CD14-positive monocyte (primary cell): ENCODE measurements at regions not wholly inside any gene's neighbourhood (a gene's known extent, or its start where the extent isn't known, plus 50 kb on each side); places are given as distances from the start of the nearest gene placed in this dataset.

Experiments
- DNase-seq, 3 donors: peaks; one replicate each; pipeline ENCODE4 v3.0.0-alpha.2; 2011 to 2022
- H2AFZ ChIP-seq: 2 replicates; pipeline ENCODE4 v1.6.0; 2012; ENCODE audit warnings: mild to moderate bottlenecking, low read depth, low read length, inconsistent platforms; ENCODE audit not compliant: insufficient read depth, poor library complexity, severe bottlenecking
- H3K27ac ChIP-seq, 2 donors: 1 replicate in 1 of 2; 2 replicates in 1 of 2; pipeline ENCODE4 v1.5.1; 2012 to 2013; ENCODE audit warnings: low read length in 2 of 2, control low read depth in 1 of 2, inconsistent platforms in 1 of 2, low read depth in 1 of 2, mild to moderate bottlenecking in 1 of 2
- H3K27me3 ChIP-seq, 2 donors: one replicate each; pipeline versions ENCODE4 v1.6.0 to v1.6.1; 2011 to 2013; ENCODE audit warnings: low read length in 2 of 2; ENCODE audit not compliant: control insufficient read depth in 2 of 2, insufficient read depth in 2 of 2
- H3K36me3 ChIP-seq, 2 donors: replicated peaks in 1 of 2; 1 replicate in 1 of 2; 2 replicates in 1 of 2; pipeline versions ENCODE4 v1.5.1 to v1.6.1; 2012 to 2013; ENCODE audit warnings: low read length in 2 of 2, control low read depth in 1 of 2, inconsistent platforms in 1 of 2, mild to moderate bottlenecking in 1 of 2; ENCODE audit not compliant: insufficient read depth in 2 of 2, control insufficient read depth in 1 of 2
- H3K4me1 ChIP-seq, 2 donors: 1 replicate in 1 of 2; 2 replicates in 1 of 2; pipeline versions ENCODE4 v1.5.1 to v1.6.1; 2012 to 2013; ENCODE audit warnings: low read length in 2 of 2, control low read depth in 1 of 2, inconsistent platforms in 1 of 2, mild to moderate bottlenecking in 1 of 2, moderate library complexity in 1 of 2; ENCODE audit not compliant: insufficient read depth in 2 of 2, control insufficient read depth in 1 of 2
- H3K4me2 ChIP-seq: replicated peaks from 2 replicates; pipeline ENCODE3; 2012; ENCODE audit warnings: low read length, moderate library complexity, mild to moderate bottlenecking; ENCODE audit not compliant: poor library complexity, severe bottlenecking; ENCODE audit errors: extremely low read depth
- H3K4me3 ChIP-seq, 3 experiments: fragments of 200-600 bp in 1 of 3; sonication (generic) in 1 of 3; replicated peaks in 1 of 3; 1 replicate in 2 of 3; 2 replicates in 1 of 3; pipeline ENCODE4 v1.5.1; 2011 to 2013; ENCODE audit warnings: low read length in 3 of 3, mild to moderate bottlenecking in 3 of 3, control low read depth in 2 of 3, low read depth in 2 of 3, inconsistent platforms in 1 of 3, moderate library complexity in 1 of 3
- H3K79me2 ChIP-seq: 2 replicates; pipeline ENCODE4 v1.6.0; 2012; ENCODE audit warnings: mild to moderate bottlenecking, control low read depth, inconsistent platforms, low read length, moderate library complexity; ENCODE audit not compliant: insufficient read depth
- H3K9ac ChIP-seq: 2 replicates; pipeline ENCODE4 v1.6.0; 2017; ENCODE audit warnings: low read length, mild to moderate bottlenecking; ENCODE audit not compliant: insufficient read depth, poor library complexity, severe bottlenecking
- H3K9me3 ChIP-seq, 2 donors: replicated peaks in 1 of 2; 1 replicate in 1 of 2; 2 replicates in 1 of 2; pipeline versions ENCODE4 v1.5.1 to v1.6.1; 2012 to 2013; ENCODE audit warnings: low read length in 2 of 2, control low read depth in 1 of 2; ENCODE audit not compliant: control insufficient read depth in 1 of 2, insufficient read depth in 1 of 2
- H4K20me1 ChIP-seq: 2 replicates; pipeline ENCODE4 v1.6.0; 2012; ENCODE audit warnings: mild to moderate bottlenecking, low read length, control low read depth, moderate library complexity; ENCODE audit not compliant: insufficient read depth
- H3K27ac Mint-ChIP-seq, 7 donors: one replicate each; pipeline ENCODE4 v1.8.0; 2020; ENCODE audit warnings: mild to moderate bottlenecking in 7 of 7, mixed read lengths in 7 of 7, moderate library complexity in 6 of 7, inconsistent platforms in 2 of 7
- H3K27me3 Mint-ChIP-seq, 3 donors: one replicate each; pipeline ENCODE4 v1.8.0; 2021 to 2022; ENCODE audit warnings: low read depth in 3 of 3, mild to moderate bottlenecking in 3 of 3, mixed read lengths in 3 of 3, moderate library complexity in 3 of 3, inconsistent platforms in 1 of 3
- H3K36me3 Mint-ChIP-seq, 2 donors: one replicate each; pipeline ENCODE4 v1.8.0; 2020; ENCODE audit warnings: mixed read lengths in 2 of 2, inconsistent platforms in 1 of 2, mild to moderate bottlenecking in 1 of 2
- H3K4me1 Mint-ChIP-seq: one replicate; pipeline ENCODE4 v1.8.0; 2020; ENCODE audit warnings: mild to moderate bottlenecking, mixed read lengths
- H3K4me3 Mint-ChIP-seq, 2 donors: one replicate each; pipeline ENCODE4 v1.8.0; 2020; ENCODE audit warnings: mild to moderate bottlenecking in 2 of 2, mixed read lengths in 2 of 2, moderate library complexity in 1 of 2
- H3K9me3 Mint-ChIP-seq, 7 donors: one replicate each; pipeline ENCODE4 v1.8.0; 2020 to 2022; ENCODE audit warnings: mixed read lengths in 7 of 7, mild to moderate bottlenecking in 6 of 7, moderate library complexity in 6 of 7, inconsistent platforms in 2 of 7
- CTCF ChIP-seq: fragments of 200-600 bp; IDR thresholded peaks from one replicate; pipeline ENCODE4 v1.8.0; 2022; ENCODE audit warnings: antibody characterized with exemption, mild to moderate bottlenecking
- WGBS: methylation state at CpG from one replicate; pipeline ENCODE4 v1.1.5; 2013; ENCODE audit warnings: missing lambda C conversion rate; ENCODE audit not compliant: insufficient coverage; 5-methylcytosine and 5-hydroxymethylcytosine counted together
- intact Hi-C, 2 donors: fragments of 100-400 bp; cut with micrococcal nuclease; formaldehyde crosslinking; loops; one replicate each; pipeline versions ENCODE4 v1.15.0 to v1.15.1; 2023

- Histone ChIP-seq H4K20me1 (no peaks in the 10 kb centered on the region), H3K4me3 (no peak overlapping the region), H3K79me2 (no peaks in the 10 kb centered on the region), H3K36me3 (no peaks in the 10 kb centered on the region), H3K4me2 (no peak overlapping the region), H3K27ac (no peak overlapping the region), H3K9ac (no peak overlapping the region), H3K27me3 (no peaks in the 10 kb centered on the region), H3K4me1 (no peaks in the 10 kb centered on the region), H3K9me3 (peaks cover 4 to 8% of the 10 kb centered on the region in 2 donors), H2AFZ (no peak overlapping the region)
- TF ChIP-seq CTCF: no peak
- intact Hi-C loops: no loop called here
- no peak for DNase-seq
- H3K27me3 Mint-ChIP-seq: no peaks in the 10 kb centered on the region
- H3K27ac Mint-ChIP-seq: no peak overlapping the region
- no peaks in the 10 kb centered on the region for H3K4me1 Mint-ChIP-seq
- no peaks in the 10 kb centered on the region for H3K36me3 Mint-ChIP-seq
- H3K4me3 Mint-ChIP-seq: no peak overlapping the region
- peaks cover 0 to 8% (median 5%) of the 10 kb centered on the region in 7 donors for H3K9me3 Mint-ChIP-seq
Measured at GRCh38 chr2:83378921-83379320, 1080.2 kb downstream of the SUCLG1 start.

- no peaks in the 10 kb centered on the region for H3K4me1 Mint-ChIP-seq
- peaks cover 0 to 1% (median 0%) of the 10 kb centered on the region in 3 donors for H3K27me3 Mint-ChIP-seq
- Histone ChIP-seq H4K20me1 (no peaks in the 10 kb centered on the region), H3K9ac (no peak overlapping the region), H3K4me1 (no peaks in the 10 kb centered on the region), H2AFZ (no peak overlapping the region), H3K36me3 (no peaks in the 10 kb centered on the region), H3K27me3 (no peaks in the 10 kb centered on the region), H3K4me3 (no peak overlapping the region), H3K9me3 (peaks cover 4 to 8% of the 10 kb centered on the region in 2 donors), H3K27ac (no peak overlapping the region), H3K79me2 (no peaks in the 10 kb centered on the region), H3K4me2 (no peak overlapping the region)
- no peak for DNase-seq
- no CpG with 5 or more reads among the region's 2 CpGs for WGBS
- intact Hi-C loops: no loop called here
- no peak overlapping the region for H3K27ac Mint-ChIP-seq
- H3K4me3 Mint-ChIP-seq: no peak overlapping the region
- TF ChIP-seq CTCF: no peak
- peaks cover 0 to 10% (median 3%) of the 10 kb centered on the region in 7 donors for H3K9me3 Mint-ChIP-seq
- no peaks in the 10 kb centered on the region for H3K36me3 Mint-ChIP-seq
Measured at GRCh38 chr2:83376731-83377130, 1082.3 kb downstream of the SUCLG1 start.
